Activated CD4-positive, CD25-positive, alpha-beta regulatory T cell treated with anti-CD3 and anti-CD28 coated beads, Interleukin-2, amount 50 U/mL, for 72 hours (primary cell): ENCODE measurements at regions not wholly inside any gene's neighbourhood (a gene's known extent, or its start where the extent isn't known, plus 50 kb on each side); places are given as distances from the start of the nearest gene placed in this dataset.
"Not testable (repeated sequence)": the region's sequence is repeated elsewhere in the genome, so short reads cannot be mapped to it uniquely, and the experiment has no call there.

Experiments
- DNase-seq: peaks from one replicate; pipeline ENCODE4 v3.0.0; 2021

- no peak for DNase-seq
Measured at GRCh38 chr11:82191695-82192094, 542.0 kb downstream of the FAM181B start.

- DNase-seq = no peak
Measured at GRCh38 chr11:82185925-82186324, 547.7 kb downstream of the FAM181B start.

- no peak for DNase-seq
Measured at GRCh38 chr11:82184966-82185365, 548.7 kb downstream of the FAM181B start.

DNA sequence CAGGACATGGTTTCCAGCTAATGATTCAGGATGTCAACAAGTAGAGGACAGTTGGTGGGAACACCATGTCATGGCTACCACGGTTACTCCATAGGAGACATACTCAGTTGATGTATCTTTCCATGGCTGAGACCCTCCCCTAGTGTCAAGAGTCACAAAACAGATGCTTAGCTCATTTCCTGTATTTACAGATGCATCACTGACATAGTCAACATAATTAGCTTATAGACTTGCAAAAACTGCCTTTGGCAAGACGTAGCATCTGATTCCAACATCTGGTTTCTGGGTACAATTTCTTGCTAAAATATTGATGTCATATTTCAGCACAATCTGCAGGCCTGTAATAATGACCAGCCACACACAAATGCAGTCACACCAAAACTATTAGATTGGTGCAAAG, 550.3 kb downstream of the FAM181B start:
- no peak for DNase-seq

DNA sequence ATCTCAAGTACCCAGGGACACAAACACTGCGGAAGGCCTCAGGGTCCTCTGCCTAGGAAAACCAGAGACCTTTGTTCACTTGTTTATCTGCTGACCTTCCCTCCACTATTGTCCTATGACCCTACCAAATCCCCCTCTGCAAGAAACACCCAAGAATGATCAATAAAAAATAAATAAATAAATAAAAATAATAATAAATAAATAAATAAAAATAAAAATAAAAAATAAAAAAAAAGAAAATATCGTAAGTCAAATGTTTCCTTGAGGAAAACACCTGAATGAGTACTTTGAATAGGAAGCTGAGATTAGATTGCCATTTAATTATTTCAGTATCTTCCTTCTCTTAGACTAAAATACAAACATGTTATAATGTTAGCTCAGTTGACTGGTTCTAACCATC, 551.0 kb downstream of the FAM181B start:
- not testable (repeated sequence) for DNase-seq

DNA sequence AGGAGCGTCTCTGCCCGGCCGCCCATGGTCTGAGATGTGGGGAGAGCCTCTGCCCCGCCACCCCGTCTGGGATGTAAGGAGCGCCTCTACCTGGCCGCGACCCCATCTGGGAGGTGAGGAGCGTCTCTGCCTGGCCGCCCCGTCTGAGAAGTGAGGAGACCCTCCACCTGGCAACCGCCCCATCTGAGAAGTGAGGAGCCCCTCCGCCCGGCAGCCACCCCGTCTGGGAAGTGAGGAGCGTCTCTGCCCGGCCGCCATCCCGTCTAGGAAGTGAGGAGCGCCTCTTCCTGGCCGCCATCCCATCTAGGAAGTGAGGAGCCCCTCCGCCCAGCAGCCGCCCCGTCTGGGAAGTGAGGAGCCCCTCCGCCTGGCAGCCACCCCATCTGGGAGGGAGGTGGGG, 551.9 kb downstream of the FAM181B start:
- not testable (repeated sequence) for DNase-seq

- no peak for DNase-seq
Measured at GRCh38 chr11:82176945-82177344, 556.7 kb downstream of the FAM181B start.

DNA sequence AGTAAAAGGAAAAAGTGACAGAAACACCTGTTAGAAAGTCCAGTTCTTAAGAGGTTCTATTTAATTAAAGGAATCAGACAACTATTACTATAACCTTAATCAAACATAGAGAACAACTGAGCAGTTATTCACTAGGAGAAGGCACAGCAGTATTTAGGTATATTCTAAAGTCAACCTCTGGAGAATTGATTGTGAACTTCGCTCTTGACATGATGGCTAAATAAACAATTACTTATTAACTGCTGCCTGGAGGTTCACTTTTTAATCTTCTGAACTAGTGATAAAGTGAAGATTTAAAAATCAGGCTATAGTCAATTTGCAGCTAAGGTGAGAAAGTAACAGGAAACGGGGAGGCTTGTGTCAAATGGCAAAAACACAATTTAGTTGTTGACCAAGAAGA, 557.3 kb downstream of the FAM181B start:
- DNase-seq = no peak

- DNase-seq = no peak
Measured at GRCh38 chr11:82174610-82175009, 559.1 kb downstream of the FAM181B start.

DNA sequence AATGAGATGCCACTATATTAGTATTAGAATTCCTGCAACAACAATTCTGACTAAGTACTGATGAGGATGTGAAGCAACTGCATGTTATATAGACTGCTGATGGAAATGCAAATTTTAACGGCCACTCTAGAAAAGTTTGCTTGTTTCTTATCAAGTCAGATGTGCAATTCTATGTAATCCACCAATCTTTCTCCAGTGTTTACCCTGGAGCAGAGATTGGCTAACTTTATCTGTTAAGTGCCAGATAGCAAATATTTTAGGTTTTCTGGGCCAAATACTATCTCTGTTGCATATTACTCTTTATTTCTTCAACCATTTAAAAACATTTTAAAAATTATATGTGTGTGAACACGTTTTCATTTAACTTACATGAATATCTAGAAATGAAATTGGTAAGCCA, 586.9 kb downstream of the FAM181B start:
- DNase-seq = no peak

DNA sequence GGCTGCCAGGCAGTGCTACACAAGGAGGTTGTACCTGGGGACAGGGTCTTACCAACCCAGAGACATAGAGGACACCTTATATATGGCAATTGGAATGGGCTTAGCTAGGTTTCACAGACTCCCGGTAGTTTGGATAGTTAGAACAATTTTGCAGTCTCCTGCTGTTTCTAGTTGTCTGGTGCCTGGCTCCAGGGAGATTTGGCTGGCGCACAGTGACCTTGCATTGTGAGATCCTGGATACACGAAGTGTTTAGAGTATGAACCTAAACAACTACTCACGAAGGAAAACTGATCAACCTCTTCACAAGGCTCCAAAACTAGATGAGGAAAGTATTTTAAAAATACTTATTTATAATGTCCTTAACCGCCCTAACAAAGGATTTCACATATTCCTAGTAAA, 614.7 kb downstream of the FAM181B start:
- no peak for DNase-seq

DNA sequence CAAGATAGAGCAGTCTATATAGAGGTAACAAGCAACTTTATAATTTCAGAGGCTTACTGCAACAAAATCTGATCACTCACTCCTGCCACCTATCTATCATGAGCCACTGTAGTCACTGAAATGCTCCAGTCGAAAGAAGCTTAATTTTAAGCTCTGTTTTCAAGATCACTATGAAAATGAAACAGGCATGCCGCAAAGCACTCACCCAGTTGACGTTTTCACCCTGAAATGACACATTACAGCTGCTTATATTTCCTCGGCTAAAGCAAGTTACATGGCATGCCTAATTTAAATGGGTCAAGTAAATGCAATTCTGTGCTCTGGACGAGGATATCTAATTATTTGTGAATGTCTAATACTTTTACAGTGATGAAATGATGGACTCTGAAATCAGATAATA, 616.3 kb downstream of the FAM181B start:
- no peak for DNase-seq

GRCh38 chr11:82105331-82105998, 628.2 kb downstream of the FAM181B start:
- DNase-seq = no peak

- DNase-seq = no peak
Measured at GRCh38 chr11:82092904-82093303, 640.8 kb downstream of the FAM181B start.

GRCh38 chr11:82089426-82089825, 644.2 kb downstream of the FAM181B start:
- DNase-seq = no peak

DNA sequence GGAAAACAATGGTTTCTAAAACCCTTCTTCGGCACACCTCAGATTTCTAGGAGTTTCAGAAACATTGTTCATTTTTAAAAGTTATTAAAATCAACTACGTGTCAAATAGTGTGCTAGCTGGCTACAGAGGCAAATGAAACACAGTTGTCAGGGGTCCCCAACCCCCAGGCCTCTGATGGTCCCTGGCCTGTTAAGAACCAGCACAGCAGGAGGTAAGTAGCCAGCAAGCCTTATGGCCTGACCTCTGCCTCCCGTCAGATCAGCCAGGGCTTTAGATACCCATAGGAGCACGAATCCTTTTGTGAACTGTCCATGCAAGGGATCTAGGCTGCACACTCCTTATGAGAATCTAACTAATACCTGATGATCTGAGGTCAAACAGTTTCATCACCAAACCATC, 648.2 kb downstream of the FAM181B start:
- DNase-seq = no peak

- no peak for DNase-seq
Measured at GRCh38 chr11:82082976-82083375, 650.7 kb downstream of the FAM181B start.

GRCh38 chr11:82080160-82080559, 653.5 kb downstream of the FAM181B start:
- no peak for DNase-seq

DNA sequence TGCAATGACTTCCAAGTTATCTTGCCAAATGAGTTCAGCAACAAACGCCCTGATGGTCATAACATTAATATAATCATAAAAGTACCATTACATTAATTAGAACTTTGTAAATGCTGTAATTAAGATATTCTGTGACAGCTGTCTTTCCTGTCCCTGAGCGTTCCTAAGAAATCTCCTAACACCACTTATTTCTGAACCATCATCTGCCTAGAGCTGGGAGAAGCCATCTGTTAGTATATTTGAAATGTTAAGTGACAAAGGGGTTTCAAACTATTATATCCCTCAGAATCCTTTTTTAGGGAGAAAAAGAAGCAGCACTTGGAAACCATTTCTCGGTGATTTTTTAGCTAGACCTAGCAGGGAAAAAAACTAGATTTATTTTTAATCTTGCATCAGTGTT, 657.5 kb downstream of the FAM181B start:
- DNase-seq = no peak

DNA sequence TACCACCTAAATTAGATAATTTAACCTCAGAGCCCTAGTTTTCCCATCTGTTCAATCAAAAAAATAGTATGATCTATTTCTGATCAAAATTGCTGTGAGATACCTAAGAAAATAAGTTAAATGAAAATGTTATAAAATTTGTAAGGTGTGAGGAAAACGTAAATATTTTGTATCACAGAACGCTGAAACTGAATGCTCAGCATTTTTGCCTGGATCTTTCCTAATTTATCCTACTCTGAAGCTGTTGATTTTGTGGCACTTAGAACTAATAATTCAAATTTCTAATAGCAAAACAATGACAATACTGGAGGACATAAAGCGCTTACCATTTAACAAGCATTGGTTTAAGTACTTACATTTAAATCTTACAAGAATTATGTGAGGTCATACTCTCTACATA, 674.2 kb downstream of the FAM181B start:
- DNase-seq = no peak

GRCh38 chr11:82056450-82056849, 677.2 kb downstream of the FAM181B start:
- no peak for DNase-seq

DNA sequence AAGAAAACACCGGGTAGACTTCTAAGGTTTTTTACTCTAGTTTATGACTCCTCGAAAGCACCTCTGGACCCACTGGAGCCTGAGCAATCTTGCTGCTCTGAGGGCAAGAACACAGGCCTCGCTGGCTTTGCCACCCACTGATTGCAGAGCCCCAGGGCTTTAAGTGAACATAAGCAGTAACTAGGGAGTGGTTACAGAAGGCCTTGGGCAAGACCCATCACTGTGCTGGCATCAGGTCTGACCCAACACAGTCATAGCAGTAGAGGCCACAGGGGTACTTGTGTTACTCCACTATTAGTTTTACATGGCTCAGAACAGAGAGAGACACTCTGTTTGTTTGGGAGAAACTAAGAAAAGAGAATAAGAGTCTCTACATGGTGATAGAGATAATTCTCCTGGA, 684.5 kb downstream of the FAM181B start:
- no peak for DNase-seq

GRCh38 chr11:82047200-82047599, 686.5 kb downstream of the FAM181B start:
- DNase-seq = no peak

GRCh38 chr11:82046778-82047177, 686.9 kb downstream of the FAM181B start:
- DNase-seq = no peak

DNA sequence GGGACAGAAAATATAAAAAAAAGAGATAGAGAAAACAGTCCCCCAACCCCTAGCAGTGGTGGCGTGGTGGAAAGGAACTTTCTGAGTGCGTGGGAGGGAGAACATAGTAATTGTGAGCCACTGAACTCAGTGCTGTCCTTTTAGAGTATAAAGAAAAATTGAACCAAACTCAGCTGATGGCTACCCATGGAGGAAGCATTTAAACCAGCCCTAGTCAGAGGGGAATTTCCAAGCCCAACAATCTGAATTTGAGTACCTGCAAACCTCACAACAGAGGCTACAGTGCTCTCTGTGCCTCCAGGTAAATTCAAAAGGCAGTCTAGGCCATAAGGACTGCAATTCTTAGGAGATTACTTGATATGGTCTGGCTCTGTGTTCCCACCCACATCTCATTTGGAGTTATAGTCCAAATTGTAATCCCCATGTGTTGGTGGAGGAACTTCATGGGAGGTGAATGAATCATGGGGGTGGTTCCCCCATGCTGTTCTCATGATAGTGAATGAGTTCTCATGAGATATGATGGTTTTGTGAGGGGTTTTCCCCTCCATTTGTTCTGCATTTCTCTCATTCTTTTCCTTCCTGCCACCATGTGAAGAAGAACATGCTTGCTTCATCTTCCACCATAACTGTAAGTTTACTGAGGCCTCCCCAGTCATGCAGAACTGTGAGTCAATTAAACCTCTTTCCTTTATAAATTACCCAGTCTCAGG, 687.8 kb downstream of the FAM181B start:
- no peak for DNase-seq
